GM23338 (cell line): ENCODE measurements at regions not wholly inside any gene's neighbourhood (a gene's known extent, or its start where the extent isn't known, plus 50 kb on each side); places are given as distances from the start of the nearest gene placed in this dataset.

ENCODE experiments used
- EZH2 ChIP-seq: fragments of 200-600 bp; sonication (generic); IDR thresholded peaks from one replicate; pipeline ENCODE4 v1.8.0; 2017; ENCODE audit warnings: antibody characterized with exemption, mild to moderate bottlenecking, low read depth; ENCODE audit not compliant: unreplicated experiment
- EZH2phosphoT487 ChIP-seq: fragments of 200-600 bp; sonication (generic); IDR thresholded peaks from one replicate; pipeline ENCODE4 v1.8.1; 2018; ENCODE audit warnings: antibody characterized with exemption; ENCODE audit not compliant: unreplicated experiment
- TF ChIP-seq, protein P1 (sequence below), 2 experiments: fragments of 200-600 bp in 1 of 2; sonication (generic) in 1 of 2; conservative IDR thresholded peaks; 2 replicates each; pipeline versions ENCODE4 v1.5.1 to v1.6.1; 2016 to 2017; ENCODE audit warnings: antibody characterized with exemption in 2 of 2, low read depth in 2 of 2, mild to moderate bottlenecking in 2 of 2, moderate library complexity in 1 of 2

DNA sequence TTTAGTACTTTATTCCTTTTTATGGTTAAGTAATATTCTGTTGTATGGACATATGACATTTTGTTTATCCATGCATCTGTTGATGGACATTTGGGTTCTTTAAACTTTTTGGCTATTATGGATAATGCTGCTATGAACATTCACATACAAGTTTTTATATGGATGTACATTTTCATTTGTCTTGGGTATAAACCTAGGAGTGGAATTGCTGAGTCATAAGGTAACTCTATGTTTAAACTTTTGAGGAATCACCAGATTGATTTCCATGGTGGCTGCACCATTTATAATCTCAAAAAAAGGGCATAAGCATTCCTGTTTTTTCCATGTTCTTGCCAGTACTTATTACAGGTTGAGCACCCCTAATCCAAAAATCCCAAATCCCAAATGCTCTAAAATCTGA lies 90.3 kb upstream of the CRHR1 start:
- TF ChIP-seq, protein P1, sequence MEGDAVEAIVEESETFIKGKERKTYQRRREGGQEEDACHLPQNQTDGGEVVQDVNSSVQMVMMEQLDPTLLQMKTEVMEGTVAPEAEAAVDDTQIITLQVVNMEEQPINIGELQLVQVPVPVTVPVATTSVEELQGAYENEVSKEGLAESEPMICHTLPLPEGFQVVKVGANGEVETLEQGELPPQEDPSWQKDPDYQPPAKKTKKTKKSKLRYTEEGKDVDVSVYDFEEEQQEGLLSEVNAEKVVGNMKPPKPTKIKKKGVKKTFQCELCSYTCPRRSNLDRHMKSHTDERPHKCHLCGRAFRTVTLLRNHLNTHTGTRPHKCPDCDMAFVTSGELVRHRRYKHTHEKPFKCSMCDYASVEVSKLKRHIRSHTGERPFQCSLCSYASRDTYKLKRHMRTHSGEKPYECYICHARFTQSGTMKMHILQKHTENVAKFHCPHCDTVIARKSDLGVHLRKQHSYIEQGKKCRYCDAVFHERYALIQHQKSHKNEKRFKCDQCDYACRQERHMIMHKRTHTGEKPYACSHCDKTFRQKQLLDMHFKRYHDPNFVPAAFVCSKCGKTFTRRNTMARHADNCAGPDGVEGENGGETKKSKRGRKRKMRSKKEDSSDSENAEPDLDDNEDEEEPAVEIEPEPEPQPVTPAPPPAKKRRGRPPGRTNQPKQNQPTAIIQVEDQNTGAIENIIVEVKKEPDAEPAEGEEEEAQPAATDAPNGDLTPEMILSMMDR (conservative IDR thresholded peaks at IDR 0.05; ENCODE audit: low read depth in 2 of 2), result no peak
- TF ChIP-seq EZH2 (no peak), EZH2phosphoT487 (no peak)
